ACC112 (cell line): ENCODE measurements at regions not wholly inside any gene's neighbourhood (a gene's known extent, or its start where the extent isn't known, plus 50 kb on each side); places are given as distances from the start of the nearest gene placed in this dataset.

ENCODE experiments used
- H2AFZ ChIP-seq: fragments of 200-600 bp; sonication (generic); one replicate; pipeline ENCODE4 v1.6.0; 2017; ENCODE audit warnings: antibody characterized with exemption, low read length; ENCODE audit not compliant: unreplicated experiment
- H3K27ac ChIP-seq: fragments of 200-600 bp; sonication (generic); 2 replicates; pipeline ENCODE4 v1.5.1; 2014; ENCODE audit warnings: low read depth, mild to moderate bottlenecking, antibody characterized with exemption, low read length, moderate library complexity
- H3K27me3 ChIP-seq: fragments of 200-600 bp; sonication (generic); 2 replicates; pipeline ENCODE4 v1.6.1; 2014; ENCODE audit warnings: mild to moderate bottlenecking, antibody characterized with exemption, low read length, moderate library complexity, mixed read lengths; ENCODE audit not compliant: insufficient read depth
- H3K36me3 ChIP-seq: fragments of 200-600 bp; sonication (generic); 2 replicates; pipeline ENCODE4 v1.6.1; 2016; ENCODE audit warnings: mild to moderate bottlenecking, antibody characterized with exemption, low read length, moderate library complexity, mixed read lengths; ENCODE audit not compliant: insufficient read depth
- H3K4me1 ChIP-seq: fragments of 200-600 bp; sonication (generic); one replicate; pipeline ENCODE4 v1.6.1; 2016; ENCODE audit warnings: low read length, mixed read lengths; ENCODE audit not compliant: insufficient read depth, unreplicated experiment, control insufficient read depth
- H3K4me3 ChIP-seq: fragments of 200-600 bp; sonication (generic); 2 replicates; pipeline ENCODE4 v1.5.1; 2014; ENCODE audit warnings: mild to moderate bottlenecking, low read depth, low read length
- H3K79me2 ChIP-seq: fragments of 200-600 bp; sonication (generic); one replicate; pipeline ENCODE4 v1.6.0; 2016; ENCODE audit warnings: low read length; ENCODE audit not compliant: control insufficient read depth, unreplicated experiment, insufficient read depth

GRCh38 chr10:129161150-129161549 lies 305.9 kb upstream of the MGMT start:
- Histone ChIP-seq H3K27me3 (peaks cover 2% of the 10 kb centered on the region; the same call in 1 of the 2 replicates), H3K36me3 (no peaks in the 10 kb centered on the region), H2AFZ (no peak overlapping the region), H3K79me2 (no peaks in the 10 kb centered on the region), H3K4me3 (no peak overlapping the region), H3K4me1 (no peaks in the 10 kb centered on the region), H3K27ac (no peak overlapping the region)

GRCh38 chr10:129163531-129163930 lies 303.5 kb upstream of the MGMT start:
- Histone ChIP-seq H3K27ac (no peak overlapping the region), H3K79me2 (no peaks in the 10 kb centered on the region), H3K4me3 (no peak overlapping the region), H3K36me3 (no peaks in the 10 kb centered on the region), H2AFZ (no peak overlapping the region), H3K27me3 (peaks cover 6% of the 10 kb centered on the region; the same call in 1 of the 2 replicates), H3K4me1 (no peaks in the 10 kb centered on the region)

GRCh38 chr10:129165076-129165720 lies 301.8 kb upstream of the MGMT start:
- peaks cover 6% of the 10 kb centered on the region; the same call in 1 of the 2 replicates for H3K27me3 ChIP-seq
- no peaks in the 10 kb centered on the region for H3K79me2 ChIP-seq
- H3K4me3 ChIP-seq = no peak overlapping the region
- H3K4me1 ChIP-seq = no peaks in the 10 kb centered on the region
- H3K36me3 ChIP-seq = no peaks in the 10 kb centered on the region
- no peak overlapping the region for H2AFZ ChIP-seq
- no peak overlapping the region for H3K27ac ChIP-seq

- peaks cover 6% of the 10 kb centered on the region; the same call in 1 of the 2 replicates for H3K27me3 ChIP-seq
- H3K27ac ChIP-seq = no peak overlapping the region
- H3K79me2 ChIP-seq = no peaks in the 10 kb centered on the region
- no peak overlapping the region for H2AFZ ChIP-seq
- no peak overlapping the region for H3K4me3 ChIP-seq
- H3K4me1 ChIP-seq = no peaks in the 10 kb centered on the region
- H3K36me3 ChIP-seq = no peaks in the 10 kb centered on the region
Observed at GRCh38 chr10:129165770-129166169, 301.3 kb upstream of the MGMT start.

GRCh38 chr10:129168660-129169059 lies 298.4 kb upstream of the MGMT start:
- H3K27ac ChIP-seq = no peak overlapping the region
- H2AFZ ChIP-seq = no peak overlapping the region
- peaks cover 3% of the 10 kb centered on the region; the same call in 1 of the 2 replicates for H3K27me3 ChIP-seq
- no peaks in the 10 kb centered on the region for H3K36me3 ChIP-seq
- no peaks in the 10 kb centered on the region for H3K4me1 ChIP-seq
- no peak overlapping the region for H3K4me3 ChIP-seq
- H3K79me2 ChIP-seq = no peaks in the 10 kb centered on the region

GRCh38 chr10:129169115-129169514 lies 297.9 kb upstream of the MGMT start:
- Histone ChIP-seq H2AFZ (no peak overlapping the region), H3K27me3 (peaks cover 3% of the 10 kb centered on the region; the same call in 1 of the 2 replicates), H3K4me1 (no peaks in the 10 kb centered on the region), H3K27ac (no peak overlapping the region), H3K36me3 (no peaks in the 10 kb centered on the region), H3K79me2 (no peaks in the 10 kb centered on the region), H3K4me3 (no peak overlapping the region)

- Histone ChIP-seq H3K4me1 (no peaks in the 10 kb centered on the region), H3K36me3 (no peaks in the 10 kb centered on the region), H3K79me2 (no peaks in the 10 kb centered on the region), H3K27ac (no peak overlapping the region), H3K27me3 (peaks cover 3% of the 10 kb centered on the region; the same call in 1 of the 2 replicates), H3K4me3 (no peak overlapping the region), H2AFZ (no peak overlapping the region)
Observed at GRCh38 chr10:129170812-129171211, 296.2 kb upstream of the MGMT start.

GRCh38 chr10:129171812-129172211 lies 295.2 kb upstream of the MGMT start:
- Histone ChIP-seq H3K36me3 (no peaks in the 10 kb centered on the region), H3K79me2 (no peaks in the 10 kb centered on the region)

GRCh38 chr10:129174232-129175014 lies 292.6 kb upstream of the MGMT start:
- Histone ChIP-seq H3K79me2 (no peaks in the 10 kb centered on the region), H3K27me3 (no peaks in the 10 kb centered on the region; the same call in 1 of the 2 replicates), H3K36me3 (no peaks in the 10 kb centered on the region), H3K4me3 (no peak overlapping the region), H3K27ac (no peak overlapping the region), H3K4me1 (no peaks in the 10 kb centered on the region), H2AFZ (no peak overlapping the region)

More at GRCh38 chr10:129171812-129172211, 295.2 kb upstream of the MGMT start:
- Histone ChIP-seq H2AFZ (no peak overlapping the region), H3K27me3 (peaks cover 3% of the 10 kb centered on the region; the same call in 1 of the 2 replicates), H3K27ac (no peak overlapping the region), H3K4me1 (no peaks in the 10 kb centered on the region), H3K4me3 (no peak overlapping the region)

GRCh38 chr10:129179245-129179971 lies 287.6 kb upstream of the MGMT start:
- no peaks in the 10 kb centered on the region for H3K79me2 ChIP-seq
- H3K4me1 ChIP-seq = no peaks in the 10 kb centered on the region
- no peak overlapping the region for H2AFZ ChIP-seq
- no peaks in the 10 kb centered on the region for H3K27me3 ChIP-seq
- H3K27ac ChIP-seq = no peak overlapping the region
- H3K4me3 ChIP-seq = no peak overlapping the region
- H3K36me3 ChIP-seq = no peaks in the 10 kb centered on the region
